ENCODE measurements at regions not wholly inside any gene's neighbourhood (a gene's known extent, or its start where the extent isn't known, plus 50 kb on each side); places are given as distances from the start of the nearest gene placed in this dataset.

DNA sequence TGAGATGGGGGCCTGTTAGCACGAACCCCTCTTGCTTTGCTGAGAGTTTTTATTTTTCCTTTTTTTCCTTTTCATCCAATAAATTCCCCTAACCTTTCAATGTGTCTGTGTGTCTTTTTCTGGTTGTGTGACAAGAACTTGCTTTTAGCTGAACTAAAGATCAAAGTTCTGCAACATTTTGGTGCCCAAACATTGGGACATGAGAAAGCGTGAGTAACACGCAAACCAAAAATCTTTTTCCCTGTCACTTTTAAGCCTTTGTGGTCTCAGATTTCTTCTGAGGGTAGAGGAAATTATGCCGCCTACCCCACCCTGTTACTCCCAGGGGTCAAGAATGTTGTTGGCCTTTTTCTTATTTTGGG lies 141.8 kb upstream of the CPXCR1 start:
- H3K27ac ChIP-seq, result no peak overlapping the region
- TF ChIP-seq CTCF (IDR thresholded peaks at IDR 0.05), result no peak

- TF ChIP-seq ZFX (IDR thresholded peaks at IDR 0.05; ENCODE audit: borderline replicate concordance) (no peak), CTCF (IDR thresholded peaks at IDR 0.05) (no peak)
- no peak overlapping the region for H3K27ac ChIP-seq
Observed at GRCh38 chrX:88612870-88613329, 134.1 kb upstream of the CPXCR1 start.

DNA sequence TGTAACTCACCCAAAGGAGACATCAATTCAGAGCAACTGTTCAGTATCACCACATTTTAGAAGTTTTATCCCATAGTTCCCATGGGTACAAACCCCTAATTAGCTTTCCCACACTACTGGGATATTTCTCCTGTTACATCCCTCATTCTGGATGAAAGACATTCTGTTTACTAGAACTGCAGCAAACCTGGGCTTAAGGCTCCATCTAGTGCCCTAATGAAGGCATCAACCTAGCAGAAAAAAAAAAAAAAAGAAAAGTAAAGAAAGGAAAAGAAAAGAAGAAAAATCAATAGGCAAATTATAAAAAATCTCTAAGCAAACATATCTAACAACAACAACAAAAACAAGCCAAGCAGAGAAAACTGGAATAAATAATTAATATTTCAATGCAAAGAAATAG lies 133.7 kb upstream of the CPXCR1 start:
- no peak overlapping the region for H3K27ac ChIP-seq
- TF ChIP-seq CTCF (IDR thresholded peaks at IDR 0.05) (peak; percentile 59), ZFX (IDR thresholded peaks at IDR 0.05; ENCODE audit: borderline replicate concordance) (no peak)

- no peak for TF ChIP-seq CTCF (IDR thresholded peaks at IDR 0.05)
- no peak for TF ChIP-seq ZFX (IDR thresholded peaks at IDR 0.05; ENCODE audit: borderline replicate concordance)
- H3K27ac ChIP-seq, result no peak overlapping the region
Observed at GRCh38 chrX:88621278-88621677, 125.7 kb upstream of the CPXCR1 start.

DNA sequence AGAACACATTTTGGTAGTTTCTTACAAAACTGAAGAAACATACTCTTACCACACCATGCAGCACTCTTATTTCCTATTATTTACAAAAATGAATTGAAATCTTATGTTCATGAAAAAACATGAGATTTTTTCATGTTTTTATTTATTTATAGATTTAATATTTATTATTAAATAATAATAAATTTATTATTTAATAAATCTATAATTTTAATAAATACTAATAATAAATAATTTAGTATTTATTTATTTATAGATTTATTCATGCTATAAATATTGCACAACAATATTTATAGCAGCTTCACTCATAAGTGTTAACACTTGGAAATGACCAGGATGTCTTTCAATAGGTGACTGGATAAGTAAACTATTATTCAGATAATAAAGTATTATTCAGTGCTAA lies 91.6 kb upstream of the CPXCR1 start:
- no peak for TF ChIP-seq CTCF (IDR thresholded peaks at IDR 0.05)
- TF ChIP-seq ZFX (IDR thresholded peaks at IDR 0.05; ENCODE audit: borderline replicate concordance), result no peak
- no peak overlapping the region for H3K27ac ChIP-seq

GRCh38 chrX:88660836-88661235 lies 86.2 kb upstream of the CPXCR1 start:
- no peak overlapping the region for H3K27ac ChIP-seq
- TF ChIP-seq ZFX (IDR thresholded peaks at IDR 0.05; ENCODE audit: borderline replicate concordance) (no peak), CTCF (IDR thresholded peaks at IDR 0.05) (no peak)

DNA sequence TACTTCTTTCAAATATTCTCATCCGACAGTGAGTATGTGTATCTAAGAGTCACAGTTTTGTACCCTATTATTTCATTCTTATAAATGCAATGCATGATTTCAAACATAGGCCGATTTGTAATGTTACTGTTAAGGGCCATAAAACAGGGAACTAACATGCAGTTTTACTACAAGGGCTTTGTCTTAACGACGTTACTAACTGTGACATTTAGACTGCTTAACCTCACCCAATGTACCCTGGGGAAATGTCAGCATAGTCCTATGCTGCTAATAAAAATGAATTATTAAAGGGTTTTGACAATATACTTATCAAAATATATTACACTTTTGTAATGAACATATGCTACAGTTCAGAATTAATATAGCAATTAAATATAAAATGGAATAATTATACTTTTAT lies 74.8 kb upstream of the CPXCR1 start:
- no peak overlapping the region for H3K27ac ChIP-seq
- TF ChIP-seq CTCF (IDR thresholded peaks at IDR 0.05), result no peak
- TF ChIP-seq ZFX (IDR thresholded peaks at IDR 0.05; ENCODE audit: borderline replicate concordance), result no peak
